HepG2 (cell line): ENCODE measurements at regions not wholly inside any gene's neighbourhood (a gene's known extent, or its start where the extent isn't known, plus 50 kb on each side); places are given as distances from the start of the nearest gene placed in this dataset.

ENCODE experiments used
- ARNT ChIP-seq: fragments of 450-650 bp; IDR thresholded peaks from 2 replicates; pipeline ENCODE4 v1.6.1; 2017
- CERS6 ChIP-seq: sonication (generic); formaldehyde crosslinking; IDR thresholded peaks from 2 replicates; pipeline ENCODE4 v1.5.0; 2020; ENCODE audit warnings: missing genetic modification reagents
- GZF1 ChIP-seq: sonication (generic); formaldehyde crosslinking; IDR thresholded peaks from 2 replicates; pipeline ENCODE4 v1.5.1; 2020; ENCODE audit warnings: mild to moderate bottlenecking, missing genetic modification reagents
- KAT8 ChIP-seq: IDR thresholded peaks from 2 replicates; pipeline ENCODE4 v1.6.1; 2016; ENCODE audit warnings: missing genetic modification reagents, missing compliant biosample characterization
- SRF ChIP-seq: IDR thresholded peaks from 2 replicates; pipeline ENCODE4 v1.6.1; 2011; ENCODE audit warnings: mild to moderate bottlenecking, low read depth, low read length, moderate library complexity
- TRAFD1 ChIP-seq: sonication (generic); formaldehyde crosslinking; IDR thresholded peaks from 2 replicates; pipeline ENCODE4 v1.5.1; 2020; ENCODE audit warnings: missing genetic modification reagents, mild to moderate bottlenecking, borderline replicate concordance
- ZNF572 ChIP-seq: sonication (generic); formaldehyde crosslinking; IDR thresholded peaks from 2 replicates; pipeline ENCODE4 v1.5.1; 2020; ENCODE audit warnings: mild to moderate bottlenecking, missing genetic modification reagents
- ZNF574 ChIP-seq: sonication (generic); formaldehyde crosslinking; IDR thresholded peaks from 2 replicates; pipeline ENCODE4 v1.4.0; 2020; ENCODE audit warnings: missing genetic modification reagents
- ZNF652 ChIP-seq: IDR thresholded peaks from 2 replicates; pipeline ENCODE4 v1.6.1; 2016; ENCODE audit warnings: low read depth, borderline replicate concordance
- ZNF691 ChIP-seq: sonication (generic); formaldehyde crosslinking; IDR thresholded peaks from 2 replicates; pipeline ENCODE4 v1.4.0; 2020; ENCODE audit warnings: missing genetic modification reagents, low read depth, mild to moderate bottlenecking, borderline replicate concordance
- ZNF781 ChIP-seq: sonication (generic); formaldehyde crosslinking; IDR thresholded peaks from 2 replicates; pipeline ENCODE4 v1.5.1; 2020; ENCODE audit warnings: borderline replicate concordance, mild to moderate bottlenecking, missing genetic modification reagents; ENCODE audit errors: not compliant biosample characterization
- ZSCAN30 ChIP-seq: sonication (generic); formaldehyde crosslinking; IDR thresholded peaks from 2 replicates; pipeline ENCODE4 v1.5.0; 2020; ENCODE audit warnings: mild to moderate bottlenecking, missing genetic modification reagents

- TF ChIP-seq ZNF572 (CRISPR knock-in tag), result no peak
- TF ChIP-seq ZNF691 (CRISPR knock-in tag), result no peak
- TF ChIP-seq ZNF781 (CRISPR knock-in tag), result no peak
- no peak for TF ChIP-seq TRAFD1 (CRISPR knock-in tag)
- no peak for TF ChIP-seq ARNT
- no peak for TF ChIP-seq SRF
- TF ChIP-seq KAT8, result no peak
- no peak for TF ChIP-seq ZNF574 (CRISPR knock-in tag)
- no peak for TF ChIP-seq GZF1 (CRISPR knock-in tag)
- no peak for TF ChIP-seq ZSCAN30 (CRISPR knock-in tag)
- TF ChIP-seq CERS6 (CRISPR knock-in tag), result no peak
- no peak for TF ChIP-seq ZNF652
Observed at GRCh38 chr5:162325143-162325727, 257.7 kb downstream of the GABRG2 start (continued).
